OCI-LY1 (cell line): ENCODE measurements at regions not wholly inside any gene's neighbourhood (a gene's known extent, or its start where the extent isn't known, plus 50 kb on each side); places are given as distances from the start of the nearest gene placed in this dataset.

Experiments used
- CTCF ChIP-seq: fragments of 200-600 bp; sonication (generic), shearing (Covaris generic); IDR thresholded peaks from 2 replicates; pipeline ENCODE4 v1.5.1; 2017; ENCODE audit warnings: mild to moderate bottlenecking, antibody characterized with exemption, low read length, moderate library complexity, mixed read lengths
- EZH2 ChIP-seq: fragments of 200-600 bp; sonication (generic), shearing (Covaris generic); IDR thresholded peaks from 2 replicates; pipeline ENCODE4 v1.8.0; 2017; ENCODE audit warnings: borderline replicate concordance, mixed run types, mild to moderate bottlenecking, antibody characterized with exemption, low read length, moderate library complexity, mixed read lengths

- TF ChIP-seq CTCF (no peak), EZH2 (no peak)
These were observed 170.1 kb upstream of the AKR1E2 start for GRCh38 chr10:4655879-4656278.
